ENCODE measurements at regions not wholly inside any gene's neighbourhood (a gene's known extent, or its start where the extent isn't known, plus 50 kb on each side); places are given as distances from the start of the nearest gene placed in this dataset.

DNA sequence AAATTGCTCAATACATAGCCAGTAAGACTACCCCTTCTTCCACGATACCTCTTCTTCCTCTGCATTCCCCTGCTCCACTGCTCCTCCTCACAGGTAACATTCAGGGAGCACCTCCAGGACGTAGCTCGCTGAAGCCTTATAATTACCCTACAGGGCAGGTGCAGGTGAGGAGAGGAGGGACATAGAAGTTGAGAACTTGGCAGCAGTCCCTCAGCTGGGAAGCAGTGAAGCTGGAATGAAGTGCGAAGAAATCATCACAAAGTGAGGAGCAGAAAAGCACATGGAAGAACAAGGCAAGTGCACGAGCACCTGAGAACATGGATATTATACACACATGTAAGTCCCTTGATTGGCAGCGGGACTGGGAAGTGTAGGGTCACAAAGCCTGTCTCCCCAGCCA is 118.2 kb downstream of the HSD17B3 start:
- no peak for DNase-seq (ENCODE audit: low read depth in 2 of 2)

DNA sequence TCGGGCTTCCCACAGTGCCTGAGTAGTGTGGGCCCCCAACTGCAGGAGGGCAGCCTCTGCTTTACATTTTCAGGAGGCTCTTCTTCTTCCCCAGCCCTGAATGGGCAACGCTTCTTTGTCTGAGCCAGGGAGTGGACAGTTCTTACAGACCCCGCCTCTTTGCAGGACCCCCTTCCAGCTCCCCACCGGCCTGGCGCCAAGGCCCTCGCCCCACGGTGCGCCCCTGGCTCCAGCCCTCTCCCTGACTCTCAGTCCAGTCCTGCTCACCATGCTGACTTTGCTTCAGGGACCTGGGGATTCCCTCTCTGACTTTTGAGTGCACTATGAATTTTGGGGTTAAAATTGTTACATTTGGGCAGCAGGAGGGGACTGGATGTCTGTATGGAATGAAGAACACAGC is 123.8 kb downstream of the HSD17B3 start:
- DNase-seq (ENCODE audit: low read depth in 2 of 2) = no peak

DNA sequence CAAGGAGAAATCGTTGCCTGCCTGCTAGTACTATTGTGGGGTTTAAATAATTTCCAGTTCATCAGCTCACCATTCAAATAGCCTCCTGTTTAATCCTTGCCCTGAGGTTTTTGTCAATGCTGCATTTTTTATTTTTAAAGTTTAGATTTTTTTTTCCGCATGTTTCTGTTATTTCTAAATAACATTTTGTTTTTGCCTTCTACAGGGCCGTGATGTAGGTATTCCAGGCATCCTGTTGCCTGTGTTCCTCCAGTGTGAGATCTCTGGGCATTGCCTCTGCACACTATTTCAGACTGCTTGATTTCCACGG is 124.3 kb downstream of the HSD17B3 start:
- no peak for DNase-seq (ENCODE audit: low read depth in 2 of 2)

DNA sequence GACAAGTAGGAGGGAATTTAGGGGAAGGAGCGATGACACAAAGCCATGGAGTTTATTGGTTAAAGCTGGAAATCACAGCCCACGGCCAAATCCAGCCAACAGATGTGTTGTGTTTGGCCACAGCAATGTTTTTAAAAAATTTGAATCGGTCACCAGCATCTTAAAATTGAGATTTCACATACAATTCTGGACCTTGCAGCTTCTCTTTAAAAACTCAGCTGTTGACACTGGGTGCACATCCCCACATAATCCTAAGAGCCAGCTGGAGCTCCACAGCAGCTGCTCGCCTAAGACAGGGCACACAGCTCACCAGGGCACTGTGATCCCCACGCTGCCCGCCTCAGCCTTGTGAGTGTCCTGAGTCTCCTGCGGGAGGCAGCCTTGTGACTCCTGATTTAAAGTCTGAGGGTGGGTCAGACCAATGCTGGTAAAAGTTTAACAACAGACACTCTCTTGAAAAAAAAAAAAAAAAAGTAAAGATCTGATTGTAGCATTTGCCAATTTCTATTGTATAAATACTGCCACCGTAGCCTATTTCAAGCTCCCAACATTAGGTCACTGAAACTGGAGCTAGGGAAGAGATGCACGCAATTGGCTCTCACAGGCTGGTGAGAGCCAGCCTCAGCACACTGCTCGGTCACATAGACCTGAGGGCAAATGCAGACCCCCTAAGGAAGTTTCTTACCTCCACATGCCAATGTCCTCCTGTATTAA is 124.8 kb downstream of the HSD17B3 start:
- DNase-seq (ENCODE audit: low read depth in 2 of 2) = no peak

DNA sequence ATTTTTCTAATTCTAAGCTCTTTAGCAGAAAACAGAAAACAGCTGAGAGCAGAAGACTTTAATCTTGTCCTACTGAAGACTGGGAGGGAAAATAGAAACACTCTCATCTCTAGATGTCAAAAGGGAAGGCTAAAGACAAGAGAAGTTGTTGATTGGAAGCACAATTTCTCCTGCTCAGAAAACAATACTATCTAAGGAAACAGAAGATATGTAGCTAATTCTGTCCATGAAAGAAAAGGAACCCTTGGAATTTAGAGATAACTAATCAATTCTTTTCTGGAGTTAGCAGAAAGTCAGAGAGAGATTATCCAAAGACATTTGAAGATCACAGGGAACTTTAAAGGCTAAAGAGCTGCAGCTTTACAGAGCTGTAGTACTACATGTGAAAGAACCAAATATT is 126.2 kb downstream of the HSD17B3 start:
- DNase-seq (ENCODE audit: low read depth in 2 of 2) = no peak

DNA sequence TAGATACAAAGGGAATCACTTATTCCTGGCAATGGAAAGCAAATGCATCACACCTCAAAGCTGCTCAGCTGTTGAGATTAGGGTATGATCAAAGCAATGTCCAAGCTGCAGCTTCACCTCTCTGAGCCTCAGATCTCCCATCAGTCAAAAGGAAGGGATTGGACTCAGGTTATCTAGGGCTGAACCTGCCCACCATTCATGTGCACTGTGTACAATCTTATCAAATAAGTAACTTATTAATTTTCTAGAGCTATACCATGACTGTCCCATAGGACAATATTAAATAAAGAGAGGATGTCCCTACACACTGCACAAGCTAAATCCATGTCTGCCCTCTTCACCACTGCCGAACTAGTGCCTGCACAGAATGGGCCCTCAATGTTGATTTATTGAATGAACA is 127.0 kb downstream of the HSD17B3 start:
- DNase-seq (ENCODE audit: low read depth in 2 of 2) = no peak

DNA sequence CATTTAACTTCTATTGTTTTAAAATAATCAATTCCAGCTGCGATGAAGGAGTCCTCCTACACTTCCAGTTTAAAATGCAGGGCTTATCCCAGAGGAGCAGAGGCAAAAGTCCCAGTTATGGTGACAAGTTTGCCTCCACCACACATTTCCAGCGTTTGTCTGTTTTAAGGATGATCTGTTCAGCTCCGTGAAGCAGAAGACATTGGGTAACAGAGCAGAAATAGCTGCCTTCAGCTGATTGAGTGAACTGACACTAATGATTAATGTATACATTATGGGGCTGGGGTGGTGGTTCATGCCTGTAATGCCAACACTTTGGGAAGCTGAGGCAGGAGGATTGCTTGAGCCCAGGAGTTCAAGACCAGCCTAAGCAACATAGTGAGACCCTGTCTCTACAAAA is 127.6 kb downstream of the HSD17B3 start:
- DNase-seq (ENCODE audit: low read depth in 2 of 2) = no peak

DNA sequence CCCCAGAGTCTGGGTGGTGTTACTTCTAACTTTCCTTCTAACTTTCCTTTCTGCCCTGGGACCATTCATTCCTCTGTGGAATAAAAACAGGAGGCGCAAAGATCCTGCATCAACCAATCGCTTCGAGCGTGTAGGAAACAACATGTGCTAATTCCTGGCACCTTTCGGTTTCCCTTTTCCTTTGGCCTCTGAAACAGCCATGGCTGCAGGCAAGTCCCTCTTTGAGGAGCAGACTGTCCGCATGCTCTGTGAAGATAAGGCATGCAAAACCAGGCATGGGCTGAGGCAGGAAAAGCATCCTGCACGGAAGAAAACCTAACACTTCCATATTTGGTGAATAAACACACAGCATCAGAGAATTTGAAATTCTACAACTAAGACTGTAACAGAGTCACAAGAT is 128.3 kb downstream of the HSD17B3 start:
- no peak for DNase-seq (ENCODE audit: low read depth in 2 of 2)

DNA sequence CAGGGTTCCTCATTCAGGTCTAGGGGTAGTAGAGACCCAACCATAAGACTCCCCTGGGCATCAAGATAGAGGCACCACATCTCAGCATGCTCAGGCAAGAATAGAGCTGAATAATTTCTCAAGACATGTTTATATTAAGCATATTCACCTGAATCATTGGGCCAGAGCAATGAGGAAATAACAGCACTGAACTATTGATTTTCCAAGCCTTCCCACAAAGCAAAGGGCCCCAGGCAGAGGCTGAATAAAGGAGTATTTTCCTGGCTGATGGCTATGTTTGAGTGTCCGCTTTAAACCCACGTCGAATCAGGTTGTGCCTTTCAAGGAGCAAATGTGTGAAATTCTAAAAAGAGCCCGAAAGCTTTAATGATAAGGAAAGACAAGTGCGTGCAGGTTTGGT is 129.2 kb downstream of the HSD17B3 start:
- no peak for DNase-seq (ENCODE audit: low read depth in 2 of 2)

DNA sequence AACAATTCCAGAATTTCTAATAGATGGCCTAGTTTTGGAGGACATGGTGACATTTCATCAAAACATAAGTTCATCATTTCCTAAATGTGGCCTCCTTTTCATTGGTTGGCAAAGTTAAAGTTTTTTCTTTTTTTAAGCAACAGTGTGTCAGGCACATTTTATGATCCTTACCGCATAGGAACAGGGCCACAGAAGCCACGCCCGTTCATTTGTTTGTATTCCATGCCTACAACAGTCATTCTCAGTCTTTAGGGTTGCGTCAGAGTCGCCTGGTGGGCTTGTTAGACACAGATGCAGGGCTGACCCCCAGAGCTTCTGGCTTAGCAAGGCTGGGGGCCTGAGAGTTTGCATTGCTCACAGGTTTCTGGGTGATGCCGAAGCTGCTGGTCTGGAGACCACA is 130.2 kb downstream of the HSD17B3 start:
- no peak for DNase-seq (ENCODE audit: low read depth in 2 of 2)

DNA sequence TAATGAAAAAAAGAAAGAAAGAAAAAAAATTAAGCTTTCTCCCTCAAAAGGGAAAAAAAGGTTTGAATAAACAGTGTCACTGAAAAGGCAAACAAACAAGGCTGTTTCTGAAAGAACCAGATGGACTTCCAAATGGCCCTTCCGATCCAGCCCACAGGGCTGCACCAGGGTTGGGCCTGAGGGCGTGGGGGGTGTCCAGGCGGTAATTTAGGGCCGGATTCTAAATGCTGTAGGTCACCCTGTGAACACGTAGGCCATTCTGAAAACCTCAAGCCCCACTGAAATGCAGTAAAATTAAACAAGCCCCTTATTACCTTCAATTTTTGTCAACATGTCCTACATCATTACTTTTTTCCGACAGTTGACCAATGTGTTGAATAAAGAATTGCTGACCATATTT is 132.1 kb downstream of the HSD17B3 start:
- no peak for DNase-seq (ENCODE audit: low read depth in 2 of 2)

DNA sequence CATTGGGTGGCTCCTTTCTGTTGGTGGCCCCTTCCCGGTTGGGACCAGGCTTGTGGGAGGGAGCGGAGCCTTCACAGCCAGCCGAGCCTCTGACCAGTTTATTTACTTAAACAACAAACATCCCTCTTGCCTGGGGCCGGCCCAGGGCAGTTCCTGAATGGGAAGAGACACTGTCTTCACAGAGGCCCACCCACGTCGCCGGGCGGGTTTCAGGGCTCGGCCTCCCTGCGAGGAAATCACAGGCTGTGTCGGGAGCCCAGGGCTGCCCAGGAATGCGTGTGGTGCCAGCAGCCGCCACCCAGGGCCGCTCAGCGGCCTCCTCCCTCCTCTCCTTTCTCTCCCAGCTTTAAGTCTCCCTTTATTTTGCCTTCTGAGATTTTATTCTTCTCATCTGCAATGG is 132.5 kb downstream of the HSD17B3 start:
- DNase-seq (ENCODE audit: low read depth in 2 of 2) = no peak

DNA sequence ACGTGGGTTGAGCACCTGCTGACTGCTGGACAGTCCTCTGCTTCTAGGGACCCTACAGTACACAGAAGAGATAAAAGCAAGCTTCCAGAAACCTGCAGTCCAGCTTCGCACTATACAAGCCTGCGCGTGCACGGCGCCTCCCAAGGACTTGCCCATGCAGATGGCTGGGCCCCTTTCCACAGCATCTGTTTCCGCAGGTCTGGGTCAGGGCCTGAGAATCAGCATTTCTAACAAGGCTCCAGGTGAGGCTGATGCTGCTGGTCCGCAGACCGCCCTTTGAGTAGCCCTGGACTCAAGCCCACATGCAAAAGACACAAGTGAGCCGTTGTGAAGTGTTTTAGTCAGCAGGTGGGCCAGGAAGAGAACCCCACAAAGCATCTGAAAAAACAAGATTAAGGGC is 133.1 kb downstream of the HSD17B3 start:
- DNase-seq (ENCODE audit: low read depth in 2 of 2) = no peak

DNA sequence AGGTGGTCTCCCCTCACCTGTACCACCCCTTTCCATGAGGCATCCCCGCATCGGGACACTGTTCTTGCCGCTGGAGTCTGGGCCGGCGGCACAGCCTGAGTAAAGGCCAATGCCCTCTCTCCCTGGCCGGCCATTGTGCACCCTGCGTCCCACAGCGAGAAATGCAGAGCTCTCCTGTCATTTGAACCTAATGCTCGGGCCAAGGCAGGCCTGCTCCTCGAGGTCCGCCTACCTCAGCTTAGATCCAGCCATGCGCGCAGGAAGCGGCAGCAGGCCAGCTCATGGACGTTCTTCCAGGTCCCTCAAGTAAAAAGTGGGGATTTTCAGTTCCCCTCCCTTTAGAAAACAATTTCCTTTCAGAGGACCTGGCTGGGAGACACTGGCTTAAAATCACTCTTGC is 135.0 kb downstream of the HSD17B3 start:
- DNase-seq (ENCODE audit: low read depth in 2 of 2) = no peak

DNA sequence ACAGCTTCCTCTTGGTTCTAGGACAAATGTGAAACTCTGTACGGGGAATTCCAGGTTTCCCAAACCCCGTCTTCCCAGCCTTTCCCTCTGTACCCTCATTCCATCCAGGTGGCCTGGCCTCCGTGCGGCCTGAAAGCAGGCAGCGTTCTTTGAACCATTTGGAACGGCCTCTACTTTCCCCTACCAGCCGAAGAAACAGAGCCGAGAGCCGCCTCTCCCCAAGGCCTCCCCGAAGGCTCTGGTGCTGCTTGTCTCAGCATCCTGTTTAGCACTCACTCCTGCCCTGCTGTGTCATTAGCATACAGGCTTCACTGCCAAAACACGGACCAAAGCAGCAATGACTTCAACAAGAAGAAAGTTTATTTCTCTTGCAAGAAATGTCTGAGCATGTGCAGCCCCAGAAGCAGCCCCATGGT is 137.7 kb downstream of the HSD17B3 start:
- DNase-seq (ENCODE audit: low read depth in 2 of 2) = no peak

DNA sequence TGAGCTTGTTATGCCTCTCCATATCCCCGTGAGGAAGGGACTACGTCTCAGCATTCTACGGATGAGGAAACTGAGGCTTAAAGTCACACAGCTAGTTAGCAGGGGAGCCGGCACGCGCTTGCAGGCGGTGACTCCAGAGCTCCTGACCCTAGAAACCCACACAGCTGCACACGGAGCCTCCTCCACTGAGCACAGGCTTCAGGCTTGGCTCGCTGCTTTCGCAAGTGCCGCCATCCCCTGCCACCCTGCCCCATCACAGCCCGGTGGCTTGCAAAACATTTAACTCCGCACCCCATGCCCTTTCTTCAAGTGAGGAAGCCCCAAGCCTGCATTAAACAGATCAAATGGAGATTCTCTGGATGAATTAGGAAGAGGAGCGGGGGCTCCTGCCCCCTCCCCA is 138.3 kb downstream of the HSD17B3 start:
- DNase-seq (ENCODE audit: low read depth in 2 of 2) = no peak

DNA sequence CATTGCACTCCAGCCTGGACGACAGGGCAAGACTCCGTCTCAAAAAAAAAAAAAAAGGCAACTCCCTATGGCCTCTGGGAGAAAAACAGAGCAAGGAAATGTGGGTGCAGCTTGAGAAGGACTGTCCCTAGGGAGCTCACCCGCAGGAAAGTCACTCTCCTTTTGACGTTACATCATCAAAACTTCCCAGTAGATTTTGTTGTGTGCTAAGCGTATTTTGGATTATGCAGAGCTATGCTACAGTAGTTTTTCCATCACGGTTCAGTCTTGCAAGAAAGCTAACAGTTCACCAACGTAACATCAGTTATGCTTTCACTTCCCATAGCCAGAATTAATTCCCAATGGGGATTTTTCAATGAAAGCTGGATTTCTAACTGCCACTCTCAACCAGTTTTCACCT is 138.8 kb downstream of the HSD17B3 start:
- no peak for DNase-seq (ENCODE audit: low read depth in 2 of 2)

DNA sequence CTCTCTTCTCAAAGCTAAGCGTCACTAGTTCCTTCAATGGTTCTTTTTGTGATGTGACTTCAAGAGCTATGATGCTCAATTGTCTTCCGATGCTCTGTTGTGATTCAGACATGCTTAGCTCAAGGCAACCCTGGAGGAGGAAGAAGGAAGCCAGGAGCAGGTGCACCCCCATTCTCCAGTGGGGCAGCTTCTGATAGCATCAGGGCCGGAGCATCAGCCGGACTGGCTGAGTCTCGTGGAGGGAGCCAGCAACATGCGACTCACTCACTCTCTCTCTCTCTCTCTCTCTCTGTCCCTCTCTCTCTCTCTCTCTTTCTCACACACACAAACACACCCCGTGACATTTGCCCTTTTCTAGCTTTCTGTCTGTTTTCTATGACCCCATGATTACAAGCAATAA is 140.2 kb downstream of the HSD17B3 start:
- no peak for DNase-seq (ENCODE audit: low read depth in 2 of 2)

DNA sequence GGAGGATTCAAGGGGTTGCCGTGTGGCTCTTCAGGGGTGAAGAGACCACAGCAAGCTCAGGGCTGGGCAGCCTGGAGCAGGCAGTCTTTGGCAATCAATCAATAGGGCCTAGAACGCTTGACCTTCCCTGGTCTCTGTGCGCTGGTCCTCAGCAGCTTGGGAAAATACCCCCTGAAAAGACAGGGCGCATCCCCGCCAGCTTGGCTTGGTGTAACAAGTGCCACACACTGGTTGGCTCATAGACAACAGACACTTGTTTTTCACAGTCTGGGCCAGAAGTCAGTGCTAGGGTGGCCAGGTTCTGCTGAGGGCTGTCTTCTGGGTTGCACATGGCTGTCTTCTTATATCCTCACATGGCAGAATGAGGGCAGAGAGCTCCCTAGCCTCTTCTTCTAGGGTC is 141.1 kb downstream of the HSD17B3 start:
- no peak for DNase-seq (ENCODE audit: low read depth in 2 of 2)

DNA sequence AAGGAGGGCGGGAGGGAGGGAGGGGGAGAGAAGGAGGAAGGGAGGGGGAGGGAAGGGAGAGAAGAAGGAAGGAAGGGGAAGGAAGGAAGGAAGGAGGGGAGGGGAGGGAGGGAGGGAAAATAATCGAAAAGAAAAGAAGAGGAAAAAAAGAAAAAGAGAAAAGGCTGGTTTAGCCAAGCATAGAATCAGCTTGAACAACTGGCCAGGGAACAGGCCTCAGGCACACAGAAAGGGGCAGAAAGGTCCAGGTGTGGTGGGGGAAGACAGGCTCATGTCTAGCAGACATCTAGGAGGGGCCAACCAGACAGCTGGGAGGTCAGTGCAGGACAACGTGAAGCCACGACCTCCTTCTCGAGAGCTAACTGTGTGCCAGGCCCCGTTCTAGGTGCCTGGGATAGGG is 141.8 kb downstream of the HSD17B3 start:
- no peak for DNase-seq (ENCODE audit: low read depth in 2 of 2)

DNA sequence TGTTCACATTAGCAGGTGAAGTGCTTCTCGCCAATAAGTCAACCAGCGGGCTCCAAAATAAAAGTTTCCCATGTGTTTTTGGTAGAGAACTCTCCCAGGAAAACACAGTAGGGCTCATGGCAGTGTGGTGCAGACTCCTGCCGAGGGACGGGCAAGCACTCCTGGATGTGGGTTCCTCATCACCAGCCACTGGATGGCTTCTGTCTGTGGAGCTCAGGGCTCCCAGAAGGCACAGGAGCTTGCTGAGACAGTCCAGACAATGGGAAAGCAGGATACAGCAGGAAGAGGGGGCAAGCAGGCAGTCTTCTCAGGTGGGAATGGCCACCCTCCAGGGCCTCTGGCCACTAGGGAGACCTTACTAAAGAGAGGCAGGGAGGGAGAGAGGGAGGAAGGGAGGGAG is 142.4 kb downstream of the HSD17B3 start:
- no peak for DNase-seq (ENCODE audit: low read depth in 2 of 2)

DNA sequence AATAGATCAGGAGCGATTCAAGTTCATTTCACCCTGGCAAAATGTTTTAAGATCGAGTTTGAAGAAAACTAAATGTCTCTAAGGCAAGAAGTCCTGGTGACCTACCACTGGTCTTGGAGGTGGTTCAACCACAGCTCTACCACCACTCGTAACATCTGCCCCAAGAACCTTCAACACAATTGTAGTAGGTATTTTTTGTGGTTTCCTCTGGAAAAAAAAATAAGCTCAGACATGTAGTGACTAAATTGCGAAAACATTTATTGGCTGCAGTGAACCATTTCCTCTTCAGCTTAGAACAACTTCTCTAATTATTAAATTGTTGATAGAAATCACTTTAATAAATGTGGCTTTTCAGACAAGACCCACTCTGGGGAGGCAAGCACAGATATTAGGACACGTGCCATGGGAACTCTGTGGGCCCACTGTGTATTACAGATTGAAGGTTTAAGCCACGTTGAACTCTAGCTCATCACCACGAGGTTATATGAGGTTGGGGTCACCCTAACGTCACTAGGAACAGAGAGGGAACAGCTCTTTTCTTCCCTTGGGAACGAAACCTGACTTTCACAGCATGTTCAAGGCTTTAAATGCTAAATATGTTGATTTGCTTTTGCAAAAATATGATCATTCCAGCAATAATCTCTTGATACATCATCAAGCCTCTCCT is 142.9 kb downstream of the HSD17B3 start:
- no peak for DNase-seq (ENCODE audit: low read depth in 2 of 2)

DNA sequence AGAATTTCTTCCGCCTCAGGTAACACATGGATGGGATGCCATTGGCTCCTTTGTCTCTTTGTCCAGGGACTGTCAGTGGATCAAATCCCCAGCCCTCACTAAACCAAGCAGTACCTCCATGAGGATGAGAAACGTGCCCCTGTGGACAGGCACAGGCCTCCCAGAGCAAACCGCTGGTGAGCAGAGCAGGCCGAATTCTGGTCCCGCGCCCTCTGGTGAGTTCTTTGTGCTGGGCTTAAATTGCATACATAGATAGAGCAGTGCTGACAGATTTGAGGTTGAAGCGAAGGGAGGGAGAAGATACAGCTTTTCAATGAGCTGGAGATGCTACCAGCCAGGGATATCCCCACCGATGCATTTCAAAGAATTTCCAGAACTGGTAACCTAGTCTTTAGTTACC is 143.8 kb downstream of the HSD17B3 start:
- DNase-seq (ENCODE audit: low read depth in 2 of 2) = no peak

DNA sequence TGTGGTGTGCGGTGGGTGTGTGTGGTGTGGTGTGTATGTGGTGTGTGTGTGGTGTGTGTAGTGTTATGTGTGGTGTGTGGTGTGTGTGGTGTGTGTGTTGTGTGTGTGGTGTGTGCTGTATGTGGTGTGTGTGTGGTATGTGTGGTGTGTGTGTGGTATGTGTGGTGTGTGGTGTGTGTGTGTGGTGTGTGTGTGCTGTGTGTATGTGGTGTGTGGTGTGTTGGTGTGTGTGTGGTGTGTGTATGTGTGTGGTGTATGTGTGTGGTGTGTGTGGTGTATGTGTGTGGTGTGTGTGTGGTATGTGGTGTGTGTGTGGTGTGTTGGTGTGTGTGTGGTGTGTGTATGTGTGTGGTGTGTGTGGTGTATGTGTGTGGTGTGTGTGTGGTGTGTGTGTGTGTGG is 144.3 kb downstream of the HSD17B3 start:
- no peak for DNase-seq (ENCODE audit: low read depth in 2 of 2)
